Urothelium cell line (cell line): ENCODE measurements at regions not wholly inside any gene's neighbourhood (a gene's known extent, or its start where the extent isn't known, plus 50 kb on each side); places are given as distances from the start of the nearest gene placed in this dataset.
"Not testable (repeated sequence)": the region's sequence is repeated elsewhere in the genome, so short reads cannot be mapped to it uniquely, and the experiment has no call there.

Experiments
- DNase-seq: peaks from one replicate; pipeline ENCODE4 v3.0.0; 2011; ENCODE audit warnings: low spot score, mixed read lengths
- FAIRE-seq: peaks from 2 replicates; lab custom pipeline; 2011; peaks lifted over from hg19 to GRCh38; lab: Jason Lieb, UNC

DNA sequence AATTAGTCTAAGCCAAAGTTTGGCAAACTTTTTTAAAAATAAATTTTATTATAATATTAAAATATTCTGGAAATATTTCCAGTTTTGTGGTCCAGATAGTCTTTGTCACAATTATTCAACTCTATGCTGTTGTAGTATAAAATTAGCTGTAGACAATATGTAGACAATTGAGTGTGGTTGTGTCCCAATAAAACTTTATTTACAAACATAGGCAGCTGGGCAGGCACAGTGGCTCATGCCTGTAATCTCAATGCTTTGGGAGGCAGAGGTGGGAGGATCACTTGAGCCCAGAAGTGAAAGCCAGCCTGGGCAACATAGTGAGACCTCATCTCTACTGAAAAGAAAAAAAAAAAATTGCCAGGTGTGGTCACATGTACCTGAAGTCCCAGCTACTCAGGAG, 150.5 kb upstream of the EPB41L4A start:
- no peak for FAIRE-seq

DNA sequence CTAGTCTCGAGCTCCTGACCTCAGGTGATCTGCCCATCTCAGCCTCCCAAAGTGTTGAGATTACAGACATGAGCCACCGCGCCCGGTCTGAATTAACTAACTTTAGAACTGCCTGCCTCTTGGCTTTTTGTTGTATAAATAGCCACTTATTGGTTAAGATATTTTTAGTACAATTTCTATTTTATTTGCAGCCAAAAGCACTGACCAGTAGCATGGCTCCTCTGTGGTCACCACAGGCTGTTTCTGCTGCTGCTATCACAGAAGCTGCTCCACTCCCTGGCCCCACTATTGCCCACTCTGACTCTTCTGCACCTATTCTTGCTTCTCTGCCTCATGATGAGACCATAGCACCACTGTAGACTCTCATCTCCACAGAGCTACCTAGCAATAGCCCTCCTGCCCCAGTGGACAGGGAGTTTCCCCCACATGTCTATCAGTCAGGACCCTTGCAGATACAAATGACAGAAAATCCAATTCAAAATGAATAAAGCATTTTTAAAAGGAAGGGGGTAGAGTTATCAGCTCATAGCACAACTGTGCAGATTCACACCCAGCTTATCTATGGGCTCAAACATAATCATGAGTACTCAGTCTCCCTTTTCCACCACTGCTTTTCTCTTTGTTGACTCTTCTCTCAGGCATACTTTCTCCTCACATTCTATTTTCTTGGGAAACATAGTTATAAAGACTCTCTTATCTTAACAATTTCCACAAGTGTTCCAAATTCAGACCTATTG, 151.8 kb upstream of the EPB41L4A start:
- FAIRE-seq (no peak), DNase-seq (no peak)

More for the DNA sequence above, 150.5 kb upstream of the EPB41L4A start:
- no peak for DNase-seq

DNA sequence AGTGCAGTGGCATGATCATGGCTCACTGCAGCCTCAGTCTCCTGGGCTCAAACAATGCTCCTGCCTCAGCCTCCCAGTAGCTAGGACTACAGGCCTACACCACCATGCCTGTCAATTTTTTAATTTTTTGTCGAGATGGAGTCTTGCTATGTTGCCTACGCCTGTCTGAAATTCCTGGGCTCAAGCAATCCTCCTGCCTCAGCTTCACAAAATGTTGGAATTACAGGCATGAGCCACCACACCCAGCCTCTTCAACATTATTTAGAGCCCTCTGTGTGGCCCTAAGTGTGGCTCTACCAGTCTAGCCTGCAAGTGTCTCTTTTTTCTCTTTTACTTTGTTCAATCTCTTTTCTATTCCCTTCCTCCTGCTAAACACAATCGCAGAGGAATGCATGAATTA, 154.4 kb upstream of the EPB41L4A start:
- DNase-seq (no peak), FAIRE-seq (no peak)

- DNase-seq, result no peak
- FAIRE-seq, result no peak
Measured at GRCh38 chr5:112574536-112574935, 155.5 kb upstream of the EPB41L4A start.

DNA sequence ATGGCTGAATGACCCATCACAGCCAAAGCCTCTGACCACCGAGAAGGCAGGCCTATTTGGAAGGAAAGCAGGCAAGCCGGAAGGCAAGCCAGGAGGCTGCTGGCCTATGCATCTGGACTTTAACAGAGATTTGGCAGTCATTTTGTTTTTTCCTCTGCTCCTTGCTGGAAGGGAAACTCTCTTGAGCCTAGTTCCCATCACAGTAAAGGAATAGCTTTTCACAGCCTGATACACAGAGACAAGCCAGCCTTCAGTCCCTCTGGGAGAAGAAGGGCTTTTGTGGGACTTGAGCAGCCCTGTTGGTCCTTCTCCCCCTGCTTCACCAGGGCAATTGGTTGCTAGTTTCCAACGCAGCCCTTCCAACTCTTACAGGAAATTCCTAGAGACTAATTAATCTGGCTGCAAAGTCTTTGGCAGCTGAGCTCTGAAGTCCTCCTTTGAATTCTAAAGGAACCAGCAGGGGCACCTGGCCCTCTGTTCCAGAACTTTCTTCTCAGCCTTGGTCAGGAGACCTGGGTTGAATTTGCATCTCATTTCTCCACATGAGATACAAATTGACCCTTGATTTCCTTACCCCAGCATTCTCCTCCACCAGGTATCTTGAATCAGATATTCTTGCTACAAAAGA, 157.3 kb upstream of the EPB41L4A start:
- no peak for DNase-seq
- FAIRE-seq, result no peak

DNA sequence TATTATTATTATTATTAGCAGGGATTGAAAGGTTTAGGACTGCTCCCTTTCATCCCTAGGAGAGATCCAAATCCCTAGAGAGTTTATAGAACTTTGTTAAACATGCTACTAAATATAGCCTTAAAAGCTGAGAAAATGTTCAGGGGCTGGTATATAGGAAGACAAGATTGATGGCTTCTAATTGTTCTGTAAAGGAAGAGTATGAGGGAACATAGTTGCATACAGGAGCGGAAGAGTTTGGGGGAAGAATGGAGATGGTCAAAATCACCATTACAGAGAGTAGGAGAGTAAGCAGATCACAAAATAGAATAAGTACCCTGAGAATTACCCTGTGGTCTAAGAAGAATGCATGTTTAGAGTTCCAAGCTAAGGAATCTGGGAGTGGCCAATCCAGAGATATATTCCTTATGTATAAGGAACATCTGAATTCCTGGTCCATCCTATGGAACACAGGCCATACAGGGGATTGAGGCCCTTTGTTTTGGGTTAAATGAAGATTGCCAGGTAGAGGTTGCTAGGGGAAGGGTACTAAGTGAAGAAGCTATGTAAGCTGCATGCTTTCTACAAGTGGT, 158.0 kb upstream of the APC start:
- FAIRE-seq (no peak), DNase-seq (no peak)

DNA sequence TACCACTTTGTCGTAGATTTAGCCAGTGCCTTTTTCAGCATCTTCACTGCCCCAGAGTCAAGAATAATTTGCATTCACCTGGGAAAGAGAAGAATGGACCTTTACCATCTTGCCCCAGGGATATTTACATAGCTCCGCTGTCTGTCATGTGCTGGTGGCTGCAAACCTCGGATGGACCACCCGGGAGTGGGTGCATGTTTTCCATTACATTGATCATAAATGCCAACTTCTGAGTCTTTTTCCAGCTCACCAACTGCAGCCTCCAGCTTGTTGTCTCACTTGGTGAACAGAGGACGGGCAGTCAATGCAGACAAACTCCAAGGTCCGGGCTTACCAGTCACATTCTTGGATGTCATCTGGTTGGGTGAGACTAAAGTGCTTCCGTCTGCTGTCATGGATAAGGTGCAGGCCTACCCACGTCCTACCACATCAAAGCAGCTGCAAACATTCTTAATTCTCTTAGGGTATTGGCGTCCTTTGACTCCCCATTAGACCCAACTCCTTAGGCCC, 155.8 kb upstream of the APC start:
- FAIRE-seq (no peak), DNase-seq (no peak)

DNA sequence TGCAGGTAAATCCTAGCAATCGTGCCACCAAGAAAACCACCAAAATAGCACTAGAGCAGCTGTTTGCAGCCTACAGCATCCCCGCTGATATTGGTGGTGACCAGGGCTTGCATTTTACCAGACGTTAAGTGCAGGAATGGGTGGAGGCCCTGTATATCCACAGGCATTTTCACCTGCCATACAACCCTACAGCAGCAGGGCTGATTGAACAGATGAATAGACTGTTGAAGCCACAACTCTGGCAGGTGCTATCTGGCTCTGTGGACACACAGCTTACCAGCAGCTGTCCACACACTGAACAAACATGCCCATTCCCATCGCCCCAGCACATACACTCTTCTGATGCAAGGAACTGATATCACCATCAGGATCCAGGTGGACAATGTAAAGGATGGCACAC, 154.5 kb upstream of the APC start:
- DNase-seq, result no peak
- no peak for FAIRE-seq

GRCh38 chr5:112584781-112585180, 152.9 kb upstream of the APC start:
- FAIRE-seq (no peak), DNase-seq (no peak)

DNA sequence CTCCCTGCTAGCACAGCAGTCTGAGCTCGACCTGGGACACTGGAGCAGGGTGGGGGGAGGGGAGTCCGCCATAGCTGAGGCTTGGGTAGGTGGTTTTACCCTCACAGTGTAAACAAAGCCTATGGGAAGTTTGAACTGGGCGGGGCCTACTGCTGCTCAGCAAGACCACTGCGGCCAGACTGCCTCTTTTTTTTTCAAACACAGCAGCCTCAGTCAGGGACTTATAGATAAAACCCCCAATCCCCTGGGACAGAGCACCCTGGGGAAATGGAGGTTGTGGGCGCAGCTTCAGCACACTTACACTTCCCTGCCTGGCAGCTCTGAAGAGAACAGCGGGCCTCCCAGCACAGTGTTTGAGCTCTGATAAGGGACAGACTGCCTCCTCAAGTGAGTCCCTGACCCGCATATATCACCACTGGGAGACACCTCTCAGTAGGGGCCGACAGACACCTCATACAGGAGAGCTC, 151.1 kb upstream of the APC start:
- no peak for FAIRE-seq
- no peak for DNase-seq

- FAIRE-seq, DNase-seq: not testable (repeated sequence)
Measured at GRCh38 chr5:112590858-112591257, 146.8 kb upstream of the APC start.

DNA sequence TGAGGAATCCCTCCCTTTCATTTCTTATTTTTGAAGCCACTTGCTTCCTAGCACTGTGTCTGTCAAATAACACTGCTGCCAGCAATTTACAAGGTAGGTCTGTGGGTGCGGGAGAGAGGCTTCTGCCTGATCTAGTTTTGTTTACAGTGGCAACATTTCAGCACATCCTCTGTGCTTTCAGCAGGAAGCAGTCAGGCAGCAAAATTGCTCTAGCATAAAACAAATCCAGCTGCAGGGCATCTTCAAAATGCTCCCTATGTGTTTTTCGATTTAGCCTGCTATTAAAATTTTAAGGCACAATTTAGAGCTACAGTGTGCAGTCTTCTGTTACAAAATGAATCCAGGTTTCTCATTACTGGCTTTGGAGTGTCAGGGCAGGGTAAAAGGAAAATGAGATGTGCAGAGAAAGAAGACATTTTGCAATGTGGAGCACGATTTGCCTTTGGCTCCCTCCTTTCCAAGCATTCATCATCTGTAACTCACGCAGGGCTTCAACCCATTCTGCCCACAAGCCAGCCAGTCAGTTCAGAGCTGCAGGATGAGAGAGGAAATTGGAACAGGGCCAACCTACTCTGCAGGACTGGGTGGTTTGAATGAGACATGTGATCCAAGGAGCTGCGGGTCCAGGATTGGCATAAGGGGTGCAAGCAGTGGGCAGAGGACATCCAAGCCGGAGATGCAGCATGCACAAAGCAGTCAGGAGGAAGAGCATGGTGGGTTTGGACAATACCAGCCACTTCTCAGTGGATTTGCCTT, 143.4 kb upstream of the APC start:
- DNase-seq, result no peak
- FAIRE-seq, result no peak

DNA sequence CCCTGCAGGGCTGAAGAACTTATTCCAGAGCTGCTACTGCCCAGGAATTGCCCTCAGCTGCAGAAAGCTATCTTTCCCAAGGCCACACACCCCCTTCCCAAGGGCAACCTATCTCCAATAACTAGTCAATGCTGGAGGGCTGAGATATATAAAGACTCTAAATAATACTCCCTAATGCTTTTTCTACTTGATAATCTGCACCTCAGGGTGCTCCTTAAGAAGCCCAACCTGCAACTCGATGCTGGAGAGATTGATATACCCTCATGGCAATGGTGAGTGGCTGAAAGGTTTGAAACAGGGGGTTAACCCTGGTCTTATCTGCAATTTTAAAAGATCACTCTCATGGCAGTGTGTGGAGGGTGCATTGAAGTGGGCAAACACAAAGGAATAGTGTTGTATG, 142.7 kb upstream of the APC start:
- DNase-seq, result no peak
- no peak for FAIRE-seq

GRCh38 chr5:112597831-112598230, 139.9 kb upstream of the APC start:
- no peak for DNase-seq
- FAIRE-seq, result no peak

GRCh38 chr5:112600510-112600909, 137.2 kb upstream of the APC start:
- FAIRE-seq, DNase-seq: not testable (repeated sequence)

DNA sequence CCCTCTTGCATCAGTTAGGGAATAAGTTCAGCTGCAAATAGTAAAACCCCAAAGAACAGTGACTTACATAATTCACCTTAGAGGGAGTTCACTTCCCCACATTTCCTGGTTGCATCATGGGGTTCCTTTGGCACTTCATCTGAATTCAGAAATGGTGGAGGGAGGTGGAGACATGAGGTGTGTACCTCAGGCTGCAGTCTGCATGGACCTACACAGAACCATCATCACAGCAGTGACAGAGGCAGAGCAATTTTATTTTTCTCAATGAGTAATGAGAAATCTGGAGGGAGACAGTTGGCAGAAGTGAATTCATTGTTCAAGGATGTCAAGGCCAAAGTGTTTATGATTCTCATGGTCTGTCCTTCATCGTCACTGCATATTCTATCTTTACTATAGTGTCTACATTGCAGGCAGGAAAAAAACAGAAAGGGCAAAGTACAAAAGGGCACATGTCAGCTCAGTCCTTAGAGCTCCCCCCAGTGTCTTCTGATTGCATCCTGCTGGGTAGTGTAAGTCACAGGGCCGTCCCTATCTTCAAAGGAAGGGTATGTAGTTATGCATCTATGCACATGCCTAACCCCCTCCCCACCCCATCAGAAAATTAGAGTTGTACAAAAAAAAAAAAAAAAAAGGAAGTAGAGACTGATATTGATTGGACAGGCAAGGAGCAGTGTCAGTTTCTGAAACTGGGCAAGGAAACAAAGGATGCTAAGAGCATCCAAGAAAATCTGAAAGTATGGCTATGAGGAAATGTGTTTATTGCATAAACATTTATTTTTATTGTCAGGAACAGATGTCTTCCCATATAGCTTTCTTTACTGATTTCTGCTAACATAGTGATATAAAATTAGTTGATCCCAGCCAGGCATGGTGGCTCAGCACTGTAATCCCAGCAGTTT, 132.7 kb upstream of the APC start:
- no peak for FAIRE-seq

GRCh38 chr5:112608975-112609374, 128.7 kb upstream of the APC start:
- no peak for DNase-seq
- no peak for FAIRE-seq

More for the DNA sequence above, 132.7 kb upstream of the APC start:
- no peak for DNase-seq

DNA sequence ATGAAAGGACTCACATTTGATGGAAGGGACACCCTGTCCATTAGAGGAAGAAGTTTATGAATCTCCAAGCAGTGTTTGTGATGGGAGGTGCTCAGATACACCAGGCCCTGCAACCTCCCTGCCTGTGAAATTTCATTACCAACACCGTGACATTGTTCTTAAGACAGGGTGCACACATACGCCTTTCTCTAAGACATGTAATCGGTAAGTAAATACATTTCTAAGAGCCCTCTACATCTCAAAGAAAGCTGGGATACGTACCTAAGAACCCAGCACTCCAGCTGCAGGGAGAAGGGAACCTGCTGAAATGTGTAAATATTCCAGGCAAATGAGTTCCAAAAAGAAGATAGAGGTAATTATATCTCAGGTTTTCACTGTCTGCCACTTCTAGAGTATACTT, 125.0 kb upstream of the APC start:
- no peak for FAIRE-seq
- no peak for DNase-seq

DNA sequence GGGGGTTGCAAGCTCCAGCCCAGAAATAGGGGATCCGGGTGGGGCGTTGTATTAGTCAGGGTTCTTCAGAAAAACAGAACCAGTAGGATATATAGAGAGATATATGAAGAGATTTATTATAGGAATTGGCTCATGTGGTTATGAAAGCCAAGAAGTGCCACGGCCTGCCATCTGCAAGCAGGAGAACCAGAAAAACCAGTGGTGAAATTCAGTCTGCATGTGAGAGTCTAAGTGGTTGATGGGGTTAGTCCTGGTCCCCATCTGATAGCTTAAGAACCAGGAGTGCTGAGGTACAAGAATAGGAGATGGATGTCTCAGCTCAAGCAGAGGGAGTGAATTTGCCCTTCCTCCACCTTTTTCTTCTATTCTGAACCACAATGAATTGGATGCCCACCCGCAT, 123.4 kb upstream of the APC start:
- DNase-seq, result no peak
- no peak for FAIRE-seq

GRCh38 chr5:112614986-112615385, 122.7 kb upstream of the APC start:
- FAIRE-seq (no peak), DNase-seq (no peak)
